Gastrocnemius medialis (tissue), 4 donors: ENCODE measurements at regions not wholly inside any gene's neighbourhood (a gene's known extent, or its start where the extent isn't known, plus 50 kb on each side); places are given as distances from the start of the nearest gene placed in this dataset.

Experiments used
- ATAC-seq, 2 donors: fragments of 150-250 bp; one replicate each; pipeline ENCODE4 v1.9.1; 2016
- DNase-seq, 2 donors: peaks; one replicate each; pipeline ENCODE4 v3.0.0-alpha.2; 2019
- H3K27ac ChIP-seq, 4 donors: fragments of 200-600 bp; sonication (generic); 1 replicate in 1 of 4; 2 replicates in 3 of 4; pipeline ENCODE4 v1.5.1; 2016 to 2018; ENCODE audit warnings: mild to moderate bottlenecking in 2 of 4, moderate library complexity in 1 of 4
- H3K27me3 ChIP-seq, 3 donors: fragments of 200-600 bp; sonication (generic) in 2 of 3; 1 replicate in 1 of 3; 2 replicates in 2 of 3; pipeline versions ENCODE4 v1.5.1 to v1.6.0; 2016 to 2019; ENCODE audit warnings: mild to moderate bottlenecking in 1 of 3, moderate library complexity in 1 of 3
- H3K36me3 ChIP-seq, 2 donors: fragments of 200-600 bp; sonication (generic) in 1 of 2; one replicate each; pipeline ENCODE4 v1.5.1; 2017 to 2018
- H3K4me1 ChIP-seq, 2 donors: fragments of 200-600 bp; sonication (generic) in 1 of 2; one replicate each; pipeline ENCODE4 v1.5.1; 2016 to 2017; ENCODE audit warnings: mild to moderate bottlenecking in 2 of 2
- H3K4me3 ChIP-seq, 4 donors: fragments of 200-600 bp; sonication (generic) in 3 of 4; 1 replicate in 1 of 4; 2 replicates in 3 of 4; pipeline ENCODE4 v1.5.1; 2016 to 2019; ENCODE audit warnings: mild to moderate bottlenecking in 2 of 4
- H3K9me3 ChIP-seq, 3 donors: fragments of 200-600 bp; sonication (generic) in 2 of 3; 1 replicate in 1 of 3; 2 replicates in 2 of 3; pipeline ENCODE4 v1.5.1; 2016 to 2019
- POLR2A ChIP-seq, 2 donors: fragments of 450-650 bp; IDR thresholded peaks; one replicate each; pipeline ENCODE4 v1.6.1; 2017; ENCODE audit warnings: antibody characterized with exemption in 2 of 2, mild to moderate bottlenecking in 2 of 2, moderate library complexity in 2 of 2
- in situ Hi-C, 4 donors: fragments of 200-750 bp; cut with MboI; loops; one replicate each; pipeline versions ENCODE4 v1.15.0 to v1.8.0; 2017; ENCODE audit warnings: low sequenced_read_pairs in 4 of 4
- intact Hi-C: fragments of 100-400 bp; cut with DNase I; formaldehyde crosslinking; loops from one replicate; pipeline ENCODE4 v1.15.1; 2023; ENCODE audit warnings: low total_unique reads
- TF ChIP-seq, protein P1 (sequence below), 5 experiments: fragments of 450-650 bp in 3 of 5; fragments of 200-600 bp in 2 of 5; sonication (generic) in 2 of 5; IDR thresholded peaks in 4 of 5; conservative IDR thresholded peaks in 1 of 5; 1 replicate in 4 of 5; 2 replicates in 1 of 5; pipeline ENCODE4 v1.5.1; 2016 to 2019; ENCODE audit warnings: antibody characterized with exemption in 5 of 5, mild to moderate bottlenecking in 3 of 5, moderate library complexity in 3 of 5

DNA sequence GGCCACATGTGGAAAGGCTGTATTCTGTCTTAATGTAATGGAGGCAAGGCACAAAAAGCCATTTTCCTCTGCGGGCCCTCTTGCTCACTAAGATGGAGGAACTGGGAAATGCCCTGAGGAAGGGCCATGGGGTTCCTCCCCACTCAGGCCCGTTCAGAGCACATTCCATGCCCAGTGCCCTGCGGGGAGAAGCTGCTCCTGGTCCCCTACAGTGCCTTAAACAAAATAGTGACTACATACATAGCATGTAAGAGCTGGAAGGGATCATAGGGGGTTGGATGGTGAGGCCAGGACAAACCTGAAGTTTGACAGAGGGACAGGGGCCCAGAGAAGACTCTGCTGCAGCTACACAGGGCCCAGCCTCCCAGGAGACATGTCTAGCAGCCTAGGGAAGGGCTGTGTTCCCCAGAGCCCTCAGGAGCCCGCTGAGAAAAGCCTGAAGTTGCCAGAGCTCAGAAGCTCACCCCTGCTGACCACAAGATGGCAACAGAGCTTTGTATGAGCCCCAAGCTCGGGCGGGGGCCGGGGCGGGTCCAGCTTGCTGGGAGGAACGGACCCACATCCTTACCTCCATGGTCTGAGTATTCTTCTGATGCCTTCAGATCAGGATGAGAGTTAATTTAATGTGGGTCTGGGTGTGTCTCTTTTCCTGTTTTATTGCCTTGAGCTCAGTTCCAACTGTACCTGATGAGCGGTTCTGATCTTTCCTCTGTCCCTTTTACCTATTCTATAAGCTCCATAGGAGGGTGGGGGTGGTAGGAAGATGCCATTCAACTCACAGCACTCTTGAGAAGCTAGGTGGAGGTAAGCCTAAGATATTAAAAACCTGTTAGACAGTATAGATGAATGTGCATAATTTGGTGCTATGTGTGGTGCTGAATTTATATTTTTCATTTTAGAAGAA is 242.9 kb downstream of the CDC5L start:
- no peak overlapping the region for H3K27ac ChIP-seq
- peak in 1 of 2 donors; percentile 19 for DNase-seq
- TF ChIP-seq, protein P1, sequence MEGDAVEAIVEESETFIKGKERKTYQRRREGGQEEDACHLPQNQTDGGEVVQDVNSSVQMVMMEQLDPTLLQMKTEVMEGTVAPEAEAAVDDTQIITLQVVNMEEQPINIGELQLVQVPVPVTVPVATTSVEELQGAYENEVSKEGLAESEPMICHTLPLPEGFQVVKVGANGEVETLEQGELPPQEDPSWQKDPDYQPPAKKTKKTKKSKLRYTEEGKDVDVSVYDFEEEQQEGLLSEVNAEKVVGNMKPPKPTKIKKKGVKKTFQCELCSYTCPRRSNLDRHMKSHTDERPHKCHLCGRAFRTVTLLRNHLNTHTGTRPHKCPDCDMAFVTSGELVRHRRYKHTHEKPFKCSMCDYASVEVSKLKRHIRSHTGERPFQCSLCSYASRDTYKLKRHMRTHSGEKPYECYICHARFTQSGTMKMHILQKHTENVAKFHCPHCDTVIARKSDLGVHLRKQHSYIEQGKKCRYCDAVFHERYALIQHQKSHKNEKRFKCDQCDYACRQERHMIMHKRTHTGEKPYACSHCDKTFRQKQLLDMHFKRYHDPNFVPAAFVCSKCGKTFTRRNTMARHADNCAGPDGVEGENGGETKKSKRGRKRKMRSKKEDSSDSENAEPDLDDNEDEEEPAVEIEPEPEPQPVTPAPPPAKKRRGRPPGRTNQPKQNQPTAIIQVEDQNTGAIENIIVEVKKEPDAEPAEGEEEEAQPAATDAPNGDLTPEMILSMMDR (IDR thresholded peaks at IDR 0.05 in 4 of 5, conservative IDR thresholded peaks at IDR 0.05 in 1 of 5) = peak in 3 of 5 experiments; percentile 23 to 42 (median 31)
- no peak for TF ChIP-seq POLR2A (IDR thresholded peaks at IDR 0.05)
- in situ Hi-C loops (loop anchor here in 1 of 4 donors (25.0 kb wide), 1 partner anchor 143 kb away; no protein-coding TSS in a partner anchor), intact Hi-C loops (no loop called here)
- H3K36me3 ChIP-seq = no peaks in the 10 kb centered on the region
- H3K4me1 ChIP-seq = no peaks in the 10 kb centered on the region
- peaks cover 4 to 7% (median 5%) of the 10 kb centered on the region in 3 donors for H3K27me3 ChIP-seq
- H3K4me3 ChIP-seq = no peak overlapping the region
- H3K9me3 ChIP-seq = no peaks in the 10 kb centered on the region
- no peak for ATAC-seq

DNA sequence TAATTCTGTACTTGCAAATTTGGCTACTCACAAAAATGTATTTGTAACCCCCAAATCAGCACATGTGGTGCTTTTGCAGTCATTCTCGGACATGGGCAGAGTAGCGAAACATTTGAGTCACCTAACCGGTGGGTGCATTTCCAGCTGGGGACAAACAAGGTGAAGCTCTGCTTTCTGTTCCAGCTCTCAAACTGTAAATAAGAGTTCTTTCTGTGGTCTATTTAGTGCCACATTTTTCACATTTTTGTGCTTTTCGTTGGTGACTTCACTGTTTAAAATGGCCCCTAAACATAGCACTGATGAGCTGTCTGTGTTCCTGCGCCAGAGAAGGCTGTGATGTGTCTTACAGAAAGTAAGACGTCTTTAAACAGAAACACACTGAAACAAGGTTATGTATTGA is 244.5 kb downstream of the CDC5L start:
- no peak overlapping the region for H3K27ac ChIP-seq
- intact Hi-C loops (no loop called here), in situ Hi-C loops (loop anchor here in 1 of 4 donors (25.0 kb wide), 1 partner anchor 145 kb away; no protein-coding TSS in a partner anchor)
- no peak for DNase-seq
- H3K27me3 ChIP-seq = peaks cover 4 to 7% (median 5%) of the 10 kb centered on the region in 3 donors
- no peak for TF ChIP-seq POLR2A (IDR thresholded peaks at IDR 0.05)
- TF ChIP-seq, protein P1 (IDR thresholded peaks at IDR 0.05 in 4 of 5, conservative IDR thresholded peaks at IDR 0.05 in 1 of 5) = no peak
- ATAC-seq = no peak
- no peaks in the 10 kb centered on the region for H3K36me3 ChIP-seq
- H3K4me3 ChIP-seq = no peak overlapping the region
- no peaks in the 10 kb centered on the region for H3K9me3 ChIP-seq
- H3K4me1 ChIP-seq = peaks cover 0 to 7% of the 10 kb centered on the region in 2 donors

DNA sequence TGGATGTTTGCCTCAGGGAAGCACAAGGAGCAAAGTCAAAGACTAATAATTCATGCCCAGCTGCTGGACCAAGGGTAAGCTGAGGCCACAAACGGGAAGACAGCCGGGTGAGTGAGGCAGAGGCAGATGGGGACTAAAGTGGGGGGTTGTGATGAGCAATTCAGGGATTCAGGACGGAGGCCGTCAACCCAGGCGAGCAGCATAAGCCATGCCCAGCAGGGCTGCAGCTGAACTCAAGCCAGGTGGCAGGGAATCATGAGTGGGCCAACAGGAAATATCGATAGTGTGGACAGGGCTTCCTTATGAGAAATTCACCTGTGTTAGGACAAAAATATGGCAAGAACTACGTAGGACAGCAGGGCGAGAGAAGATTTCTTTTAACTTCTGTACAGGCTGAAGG is 246.8 kb downstream of the CDC5L start:
- ATAC-seq (no peak), DNase-seq (no peak)
- Histone ChIP-seq H3K4me3 (no peak overlapping the region), H3K27ac (no peak overlapping the region), H3K27me3 (peaks cover 4 to 7% (median 5%) of the 10 kb centered on the region in 3 donors), H3K9me3 (no peaks in the 10 kb centered on the region), H3K4me1 (peaks cover 0 to 8% of the 10 kb centered on the region in 2 donors), H3K36me3 (no peaks in the 10 kb centered on the region)
- intact Hi-C loops (no loop called here), in situ Hi-C loops (loop anchor here in 1 of 4 donors (25.0 kb wide), 1 partner anchor 147 kb away; no protein-coding TSS in a partner anchor)
- TF ChIP-seq POLR2A (IDR thresholded peaks at IDR 0.05) = no peak
- TF ChIP-seq, protein P1 (IDR thresholded peaks at IDR 0.05 in 4 of 5, conservative IDR thresholded peaks at IDR 0.05 in 1 of 5) = no peak

DNA sequence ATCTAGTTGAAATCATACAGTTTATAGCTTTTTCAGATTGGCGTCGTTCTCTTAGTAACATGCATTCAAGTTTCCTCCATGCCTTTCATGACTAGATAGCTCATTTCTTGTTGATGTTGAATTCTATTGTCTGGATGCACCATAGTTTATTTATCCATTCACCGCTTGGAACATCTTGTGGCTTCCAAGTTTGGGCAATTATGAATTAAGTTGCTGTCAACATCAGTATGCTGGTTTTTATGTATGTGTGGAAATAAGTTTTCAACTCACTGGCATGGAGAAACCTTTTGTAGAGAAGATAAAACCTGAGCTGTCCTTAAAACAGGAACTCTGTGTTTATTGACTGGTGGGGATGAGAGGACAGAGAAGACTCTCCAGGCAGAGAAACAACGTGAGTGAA is 248.0 kb downstream of the CDC5L start:
- Histone ChIP-seq H3K36me3 (no peaks in the 10 kb centered on the region), H3K27ac (no peak overlapping the region), H3K4me1 (peaks cover 0 to 8% of the 10 kb centered on the region in 2 donors), H3K27me3 (peaks cover 4 to 7% (median 5%) of the 10 kb centered on the region in 3 donors), H3K4me3 (no peak overlapping the region), H3K9me3 (no peaks in the 10 kb centered on the region)
- ATAC-seq (no peak), DNase-seq (no peak)
- intact Hi-C loops (no loop called here), in situ Hi-C loops (loop anchor here in 1 of 4 donors (25.0 kb wide), 1 partner anchor 148 kb away; no protein-coding TSS in a partner anchor)
- no peak for TF ChIP-seq POLR2A (IDR thresholded peaks at IDR 0.05)
- TF ChIP-seq, protein P1 (IDR thresholded peaks at IDR 0.05 in 4 of 5, conservative IDR thresholded peaks at IDR 0.05 in 1 of 5) = no peak
